T-helper 1 cell (primary cell): ENCODE measurements at regions not wholly inside any gene's neighbourhood (a gene's known extent, or its start where the extent isn't known, plus 50 kb on each side); places are given as distances from the start of the nearest gene placed in this dataset.
"Not testable (repeated sequence)": the region's sequence is repeated elsewhere in the genome, so short reads cannot be mapped to it uniquely, and the experiment has no call there.

ENCODE experiments used
- DNase-seq, 5 donors: peaks; one replicate each; pipeline ENCODE4 v3.0.0-alpha.2; 2012 to 2020

GRCh38 chr17:79560527-79560926, 50.3 kb downstream of the RBFOX3 start:
- DNase-seq = no peak

GRCh38 chr17:79559111-79559887, 51.6 kb downstream of the RBFOX3 start:
- no peak for DNase-seq

GRCh38 chr17:79558091-79558900, 52.6 kb downstream of the RBFOX3 start:
- no peak for DNase-seq

- DNase-seq = no peak
Observed at GRCh38 chr17:79557276-79558090, 53.4 kb downstream of the RBFOX3 start.

GRCh38 chr17:79556271-79556670, 54.6 kb downstream of the RBFOX3 start:
- no peak for DNase-seq

GRCh38 chr17:79555543-79555942, 55.3 kb downstream of the RBFOX3 start:
- no peak for DNase-seq

GRCh38 chr17:79554346-79554745, 56.5 kb downstream of the RBFOX3 start:
- DNase-seq = not testable (repeated sequence)

- no peak for DNase-seq
Observed at GRCh38 chr17:79552824-79553223, 58.0 kb downstream of the RBFOX3 start.

- no peak for DNase-seq
Observed at GRCh38 chr17:79552405-79552804, 58.4 kb downstream of the RBFOX3 start.

- DNase-seq = no peak
Observed at GRCh38 chr17:79549141-79549915, 61.5 kb downstream of the RBFOX3 start.

GRCh38 chr17:79548116-79548515, 62.7 kb downstream of the RBFOX3 start:
- no peak for DNase-seq

- DNase-seq = no peak
Observed at GRCh38 chr17:79547586-79547985, 63.3 kb downstream of the RBFOX3 start.

GRCh38 chr17:79547171-79547570, 63.7 kb downstream of the RBFOX3 start:
- not testable (repeated sequence) for DNase-seq

- DNase-seq = no peak
Observed at GRCh38 chr17:79546386-79546785, 64.5 kb downstream of the RBFOX3 start.

GRCh38 chr17:79545251-79546005, 65.4 kb downstream of the RBFOX3 start:
- no peak for DNase-seq

- no peak for DNase-seq
Observed at GRCh38 chr17:79544142-79544914, 66.5 kb downstream of the RBFOX3 start.

- no peak for DNase-seq
Observed at GRCh38 chr17:79543531-79543930, 67.3 kb downstream of the RBFOX3 start.

- DNase-seq = no peak
Observed at GRCh38 chr17:79542718-79543117, 68.1 kb downstream of the RBFOX3 start.

GRCh38 chr17:79541056-79541850, 69.6 kb downstream of the RBFOX3 start:
- no peak for DNase-seq
